ENCODE measurements at regions not wholly inside any gene's neighbourhood (a gene's known extent, or its start where the extent isn't known, plus 50 kb on each side); places are given as distances from the start of the nearest gene placed in this dataset.

GRCh38 chr4:176968094-176968493 lies 175.4 kb upstream of the VEGFC start:
- no peak for TF ChIP-seq POLR2A (IDR thresholded peaks at IDR 0.05)
- TF ChIP-seq CTCF (IDR thresholded peaks at IDR 0.05) = no peak
